ENCODE measurements at regions not wholly inside any gene's neighbourhood (a gene's known extent, or its start where the extent isn't known, plus 50 kb on each side); places are given as distances from the start of the nearest gene placed in this dataset.

- no peak for DNase-seq (ENCODE audit: low read depth)
Measured at GRCh38 chr7:79872176-79872575, 262.5 kb upstream of the GNAI1 start.

- peak; percentile 3 for DNase-seq (ENCODE audit: low read depth)
Measured at GRCh38 chr7:79868010-79868409, 266.6 kb upstream of the GNAI1 start.

DNA sequence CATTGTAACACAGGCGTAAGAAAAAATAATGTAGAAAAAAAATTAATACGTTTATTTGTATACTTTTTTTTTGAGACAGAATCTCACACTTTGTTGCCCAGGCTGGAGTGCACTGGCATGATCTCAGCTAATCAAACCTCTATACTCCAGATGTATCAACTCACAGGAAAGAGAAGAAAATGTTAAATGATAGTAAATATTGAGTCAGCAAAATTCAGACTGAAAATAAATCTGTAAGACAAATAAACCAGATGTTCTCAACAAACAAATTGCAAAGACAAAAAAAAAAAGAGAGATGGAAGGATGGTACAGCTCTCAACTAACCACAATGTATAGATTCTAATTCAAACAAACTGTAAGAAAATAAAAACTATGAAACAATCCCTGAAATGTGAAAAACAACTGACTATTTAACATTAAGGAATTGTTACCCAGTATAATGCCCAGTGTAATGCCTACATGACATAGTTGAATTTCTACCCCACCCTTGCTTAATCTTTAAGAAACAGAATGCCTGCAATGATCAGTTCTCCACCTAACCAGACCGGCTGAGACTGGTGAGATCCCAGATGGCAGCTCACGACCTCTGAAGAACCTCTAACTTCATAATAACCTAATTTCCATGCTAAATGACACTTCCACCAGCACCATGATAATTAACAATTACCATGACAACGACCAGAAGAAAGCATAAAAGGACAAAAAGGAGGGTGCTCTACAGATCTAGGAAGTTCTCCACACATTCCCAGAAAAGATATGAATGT lies 272.0 kb upstream of the GNAI1 start:
- DNase-seq (ENCODE audit: low read depth): no peak

DNA sequence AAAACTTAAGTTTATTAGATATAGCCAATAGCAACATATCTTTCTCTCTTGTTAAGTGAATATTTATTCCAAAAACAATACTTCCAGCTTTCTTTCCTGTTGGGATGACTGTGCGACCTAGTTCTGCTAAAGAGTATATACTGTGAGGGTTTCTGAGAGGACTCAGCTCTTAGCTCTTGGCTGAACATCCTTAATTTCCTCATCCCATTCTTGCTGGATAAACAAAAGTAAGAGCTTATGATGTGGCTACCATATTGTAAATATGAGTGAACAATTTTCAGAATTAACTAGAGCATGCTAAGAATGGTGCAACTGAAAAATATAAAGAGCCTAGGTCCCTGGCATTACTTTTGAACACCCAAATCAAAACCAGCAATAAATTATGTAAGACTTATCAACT lies 279.5 kb upstream of the GNAI1 start:
- no peak for DNase-seq (ENCODE audit: low read depth)

GRCh38 chr7:79854621-79855020 lies 280.0 kb upstream of the GNAI1 start:
- DNase-seq (ENCODE audit: low read depth): no peak

DNA sequence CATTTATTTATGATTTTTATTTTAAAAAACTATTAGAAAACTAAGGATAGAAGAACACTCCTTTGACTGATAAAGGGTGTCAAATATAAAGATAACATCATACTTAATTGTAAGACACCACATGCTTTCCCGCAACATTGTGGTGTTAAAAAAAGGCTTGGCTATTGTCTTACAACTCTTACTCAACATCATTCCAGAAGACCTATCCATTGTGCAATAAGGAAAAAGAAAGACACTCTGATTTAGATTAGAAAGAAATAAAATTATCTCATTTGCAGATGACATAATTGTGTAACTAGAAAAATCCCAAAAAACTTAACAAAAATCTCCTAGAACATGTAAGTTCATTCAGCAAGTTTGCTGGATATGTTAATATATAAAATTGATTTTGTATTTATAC lies 296.7 kb upstream of the GNAI1 start:
- DNase-seq (ENCODE audit: low read depth): no peak

DNA sequence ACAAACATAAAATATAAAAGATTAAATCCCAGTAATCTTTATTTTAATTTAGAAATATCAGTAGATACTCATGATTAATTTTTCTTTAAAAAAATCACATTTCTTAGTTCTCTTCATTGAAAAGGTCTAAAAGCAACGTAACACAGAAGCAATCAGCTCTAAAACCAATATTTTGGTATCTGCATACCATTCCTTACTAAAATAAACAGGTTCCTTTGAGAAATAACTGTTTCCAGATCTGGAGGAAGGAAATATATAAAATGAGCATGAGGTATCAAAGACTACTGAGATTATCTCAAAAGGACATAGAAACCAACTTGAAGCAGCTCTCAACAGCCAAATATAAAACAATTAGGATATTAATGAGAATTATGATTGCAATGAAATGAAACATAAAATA lies 301.0 kb upstream of the GNAI1 start:
- no peak for DNase-seq (ENCODE audit: low read depth)

- peak; percentile 42 for DNase-seq (ENCODE audit: low read depth)
Measured at GRCh38 chr7:79828866-79829265, 305.8 kb upstream of the GNAI1 start.

DNA sequence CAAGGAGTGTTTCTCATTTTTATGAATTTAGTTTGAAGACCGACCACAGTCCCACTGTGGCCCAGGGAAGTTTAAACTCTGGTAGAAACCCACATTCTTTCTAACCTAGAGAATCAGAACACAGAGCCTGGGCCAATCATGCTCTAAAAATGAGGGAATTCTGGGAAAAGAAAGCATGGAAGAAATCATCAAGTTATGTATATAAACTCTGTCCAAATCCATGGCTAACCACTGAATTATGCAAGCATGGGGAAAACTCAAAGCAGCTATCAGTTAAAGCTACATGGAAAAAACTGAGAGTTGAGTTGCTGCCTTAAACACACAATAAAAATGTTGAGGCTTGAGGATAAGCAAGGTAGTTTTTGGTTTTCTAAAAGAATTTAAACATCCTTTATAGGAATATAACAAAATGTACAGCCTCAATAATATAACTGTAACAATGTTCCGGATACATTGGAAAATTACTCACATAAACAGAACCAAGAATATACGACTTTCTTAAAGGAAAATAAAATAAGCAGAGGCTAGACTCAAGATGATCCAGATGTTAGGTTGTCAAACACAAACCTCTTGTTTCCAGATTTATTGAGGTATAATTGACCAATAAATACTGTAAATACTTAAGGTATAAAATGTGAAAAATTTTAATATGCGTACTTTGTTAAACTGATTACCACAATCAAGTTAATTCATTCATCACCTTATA lies 311.2 kb upstream of the GNAI1 start:
- no peak for DNase-seq (ENCODE audit: low read depth)

DNA sequence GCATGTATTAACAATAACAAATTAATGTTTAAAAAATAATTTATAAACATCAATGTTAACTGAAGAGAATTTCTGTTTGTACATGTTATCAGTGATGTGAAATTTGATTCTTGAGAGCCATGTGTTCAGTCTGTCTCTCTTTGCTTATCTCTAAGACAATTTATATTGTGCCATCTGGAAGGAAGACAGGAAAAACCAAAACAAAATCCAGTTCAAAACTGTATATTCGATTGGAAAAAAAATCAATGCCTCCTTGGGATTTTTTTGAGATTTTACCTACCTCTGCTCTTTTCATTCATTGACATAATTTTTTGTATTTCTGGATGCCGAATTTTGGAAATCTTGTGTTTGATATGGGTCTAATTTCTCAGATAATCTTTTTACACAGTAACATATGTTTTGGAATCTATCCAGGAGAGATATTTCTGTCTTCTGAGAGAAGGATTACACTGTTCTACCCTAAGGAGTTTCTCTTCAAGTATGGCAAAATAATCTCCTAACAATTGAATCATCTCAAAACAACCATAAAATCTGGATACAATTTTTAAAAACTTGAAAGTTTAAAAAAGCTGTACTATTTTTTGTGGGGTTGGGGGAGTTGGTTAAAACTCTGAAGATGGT lies 311.9 kb upstream of the GNAI1 start:
- DNase-seq (ENCODE audit: low read depth): no peak

- DNase-seq (ENCODE audit: low read depth): no peak
Measured at GRCh38 chr7:79820387-79820786, 314.2 kb upstream of the GNAI1 start.

- DNase-seq (ENCODE audit: low read depth): no peak
Measured at GRCh38 chr7:79810916-79811315, 323.7 kb upstream of the GNAI1 start.

DNA sequence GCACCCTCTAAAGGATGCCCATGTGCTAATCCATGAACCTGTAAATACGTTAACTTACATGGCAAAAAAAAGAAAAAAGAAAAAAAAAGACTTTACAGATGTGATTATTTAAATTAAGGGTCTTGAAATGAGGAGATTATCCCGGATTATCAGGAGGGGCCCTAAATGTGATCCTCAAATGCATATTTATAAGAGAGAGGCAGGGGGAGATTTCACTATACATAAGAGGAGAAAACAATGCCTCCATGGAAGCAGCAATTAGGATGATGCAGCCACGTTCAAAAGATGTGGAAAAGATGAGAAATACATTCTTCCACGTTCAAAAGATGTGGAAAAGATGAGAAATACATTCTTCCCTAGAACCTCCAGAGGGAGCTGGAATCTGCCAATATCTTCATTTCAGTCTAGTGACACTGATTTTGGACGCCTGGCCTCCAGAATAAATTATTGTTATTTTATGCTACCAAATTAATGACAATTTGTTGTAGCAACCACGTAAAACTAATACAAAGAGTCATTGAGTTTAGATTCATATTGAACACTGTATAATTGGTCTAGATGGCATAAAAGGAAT lies 328.4 kb upstream of the GNAI1 start:
- peak; percentile 64 for DNase-seq (ENCODE audit: low read depth)

DNA sequence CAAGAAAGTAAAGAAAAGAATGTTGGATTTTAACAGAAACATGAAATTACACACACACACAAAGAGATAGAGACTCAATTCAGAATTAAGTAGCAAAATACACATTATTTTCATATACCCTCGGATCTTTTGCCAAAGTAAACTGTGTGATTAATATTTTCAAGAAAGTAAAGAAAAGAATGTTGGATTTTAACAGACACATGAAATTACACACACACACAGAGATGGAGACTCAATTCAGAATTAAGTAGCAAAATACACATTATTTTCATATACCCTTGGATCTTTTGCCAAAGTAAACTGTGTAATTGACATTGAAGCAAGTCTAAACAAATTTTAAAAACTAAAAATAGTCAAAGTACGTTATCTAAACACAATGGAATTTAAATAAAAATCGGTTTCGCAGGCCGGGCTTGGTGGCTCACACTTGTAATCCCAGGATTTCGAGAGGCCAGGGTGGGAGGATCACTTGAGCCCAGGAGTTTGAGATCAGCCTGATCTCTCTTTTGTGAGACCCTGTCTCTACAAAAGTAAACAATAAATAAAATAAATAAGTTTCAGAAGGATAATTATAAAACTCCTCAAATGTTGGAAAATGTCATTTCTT lies 337.3 kb upstream of the MAGI2 start:
- no peak for DNase-seq (ENCODE audit: low read depth)

GRCh38 chr7:79789584-79790345 lies 336.3 kb upstream of the MAGI2 start:
- DNase-seq (ENCODE audit: low read depth): no peak

GRCh38 chr7:79787623-79788022 lies 334.2 kb upstream of the MAGI2 start:
- DNase-seq (ENCODE audit: low read depth): no peak

- DNase-seq (ENCODE audit: low read depth): no peak
Measured at GRCh38 chr7:79787096-79787495, 333.6 kb upstream of the MAGI2 start.

DNA sequence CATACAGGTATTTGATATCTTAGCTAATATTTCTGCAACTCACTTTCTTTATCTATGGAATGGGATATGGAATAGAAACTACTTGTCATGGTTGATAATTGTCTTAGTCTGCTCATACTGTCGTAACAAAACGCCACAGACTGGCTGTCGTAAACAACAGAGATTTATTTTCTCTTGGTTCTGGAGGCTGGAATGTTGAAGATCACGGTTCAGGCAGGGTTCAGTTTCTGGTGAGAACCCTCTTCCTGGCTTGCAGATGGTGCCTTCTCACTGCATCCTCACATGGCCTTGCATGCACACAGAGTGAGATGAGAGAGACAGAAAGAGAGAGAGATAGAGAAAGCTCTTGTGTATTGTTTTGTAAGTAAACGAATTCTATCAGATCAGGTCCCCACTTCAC lies 332.7 kb upstream of the MAGI2 start:
- DNase-seq (ENCODE audit: low read depth): no peak

- no peak for DNase-seq (ENCODE audit: low read depth)
Measured at GRCh38 chr7:79785556-79785955, 332.1 kb upstream of the MAGI2 start.

- no peak for DNase-seq (ENCODE audit: low read depth)
Measured at GRCh38 chr7:79782906-79783305, 329.4 kb upstream of the MAGI2 start.

- no peak for DNase-seq (ENCODE audit: low read depth)
Measured at GRCh38 chr7:79782256-79782655, 328.8 kb upstream of the MAGI2 start.

DNA sequence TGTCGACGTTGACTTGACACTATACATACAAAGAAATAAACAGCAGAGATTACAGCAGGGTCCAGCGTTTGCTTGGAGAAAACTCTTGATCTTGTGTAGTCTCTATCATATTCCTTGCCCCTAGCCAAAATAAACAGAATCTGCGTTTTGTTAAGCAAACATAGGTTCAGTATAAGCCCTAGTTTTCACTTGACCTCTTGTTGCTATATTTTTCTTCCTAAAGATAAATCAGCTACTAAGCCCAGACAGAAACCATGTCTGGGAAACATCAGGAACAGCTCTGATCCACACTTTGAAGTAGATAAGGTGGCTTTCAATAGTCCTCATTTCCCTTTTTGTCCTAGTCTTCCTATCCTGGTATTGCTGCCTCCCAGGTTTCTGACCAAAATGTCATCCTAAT lies 328.2 kb upstream of the MAGI2 start:
- no peak for DNase-seq (ENCODE audit: low read depth)

Measured in ELR (cell line).